ENCODE measurements at regions not wholly inside any gene's neighbourhood (a gene's known extent, or its start where the extent isn't known, plus 50 kb on each side); places are given as distances from the start of the nearest gene placed in this dataset.
"Not testable (repeated sequence)": the region's sequence is repeated elsewhere in the genome, so short reads cannot be mapped to it uniquely, and the experiment has no call there.

DNA sequence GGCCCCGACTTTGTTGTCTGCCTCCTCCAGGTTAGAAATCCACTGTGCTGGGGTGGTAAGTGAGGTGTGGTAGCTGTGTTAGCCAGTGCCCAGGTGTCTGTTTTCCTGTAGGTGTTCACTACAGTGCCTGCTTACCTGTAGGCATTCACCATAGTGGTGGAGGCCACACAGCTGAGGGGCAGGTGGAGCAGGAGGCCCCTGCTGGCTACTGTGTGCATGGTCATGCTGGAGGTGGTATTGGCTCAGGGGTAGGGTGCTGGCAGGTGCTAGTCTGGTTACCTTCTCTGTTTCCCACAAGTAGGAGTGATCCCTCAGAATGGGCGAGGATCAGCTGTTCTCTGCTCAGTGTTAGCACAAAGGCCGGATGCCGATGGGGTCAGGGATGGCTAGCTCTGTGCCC lies 217.3 kb downstream of the SYT10 start:
- no peak overlapping the region for H3K27ac Mint-ChIP-seq
- peaks cover 22 to 34% (median 23%) of the 10 kb centered on the region in 3 donors for H3K9me3 Mint-ChIP-seq
- no peak for DNase-seq
- H3K36me3 Mint-ChIP-seq = no peaks in the 10 kb centered on the region
- H3K4me1 ChIP-seq (ENCODE audit: control insufficient read depth in 1 of 2, extremely low read depth in 1 of 2, insufficient read depth in 2 of 2, low read length in 2 of 2) = no peaks in the 10 kb centered on the region
- no peak for ATAC-seq (replicated peaks in 1 of 4)
- 84% methylated on average over 4 of the region's 4 CpGs for WGBS (ENCODE audit: insufficient coverage)
- H3K36me3 ChIP-seq (ENCODE audit: control insufficient read depth in 2 of 2, extremely low read depth in 1 of 2, insufficient read depth in 1 of 2, low read length in 1 of 2) = no peaks in the 10 kb centered on the region
- ChIA-PET CTCF (no interaction called here), POLR2A (no interaction called here)
- H3K4me3 ChIP-seq (ENCODE audit: control insufficient read depth in 1 of 2, extremely low read depth in 1 of 2, low read length in 1 of 2) = no peak overlapping the region
- no peaks in the 10 kb centered on the region for H3K4me1 Mint-ChIP-seq
- H3K27ac ChIP-seq (ENCODE audit: low read length) = no peak overlapping the region
- H3K27me3 Mint-ChIP-seq = no peaks in the 10 kb centered on the region
- no peak overlapping the region for H3K4me3 Mint-ChIP-seq
- peaks cover 0 to 9% of the 10 kb centered on the region in 2 experiments for H3K27me3 ChIP-seq (replicated peaks in 1 of 2; ENCODE audit: control insufficient read depth in 2 of 2, extremely low read depth in 1 of 2, insufficient read depth in 2 of 2, low read length in 1 of 2)
- H3K9me3 ChIP-seq = peaks cover 3% of the 10 kb centered on the region

DNA sequence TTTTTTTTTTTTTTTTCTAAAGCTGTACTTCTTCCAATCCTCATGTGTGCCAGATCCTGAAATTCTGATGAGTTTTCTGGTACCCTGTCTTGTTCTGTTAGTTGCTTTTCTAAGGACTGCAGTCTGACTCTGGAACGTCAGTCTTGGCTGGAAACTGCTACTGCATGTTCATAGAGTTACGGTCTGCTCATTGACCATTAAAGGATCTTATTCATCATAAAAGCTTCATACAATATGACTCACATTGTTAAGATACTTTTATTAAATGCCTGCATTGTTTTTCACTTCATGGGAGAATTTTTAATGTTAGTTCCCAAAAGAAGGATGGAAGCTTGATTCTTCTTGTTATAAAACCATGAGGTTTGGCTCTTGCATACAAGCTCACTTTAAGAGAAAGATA lies 233.6 kb downstream of the SYT10 start:
- no peaks in the 10 kb centered on the region for H3K4me1 Mint-ChIP-seq
- Histone ChIP-seq H3K4me1 (ENCODE audit: control insufficient read depth in 1 of 2, extremely low read depth in 1 of 2, insufficient read depth in 2 of 2, low read length in 2 of 2) (no peaks in the 10 kb centered on the region), H3K9me3 (peaks cover 2% of the 10 kb centered on the region), H3K27me3 (replicated peaks in 1 of 2; ENCODE audit: control insufficient read depth in 2 of 2, extremely low read depth in 1 of 2, insufficient read depth in 2 of 2, low read length in 1 of 2) (no peaks in the 10 kb centered on the region), H3K4me3 (ENCODE audit: control insufficient read depth in 1 of 2, extremely low read depth in 1 of 2, low read length in 1 of 2) (no peak overlapping the region), H3K27ac (ENCODE audit: low read length) (no peak overlapping the region), H3K36me3 (ENCODE audit: control insufficient read depth in 2 of 2, extremely low read depth in 1 of 2, insufficient read depth in 1 of 2, low read length in 1 of 2) (no peaks in the 10 kb centered on the region)
- no peak overlapping the region for H3K27ac Mint-ChIP-seq
- DNase-seq = no peak
- WGBS (ENCODE audit: insufficient coverage) = no CpG with 5 or more reads among the region's 2 CpGs
- POLR2A ChIA-PET = interaction anchor here in 1 of 2 donors (0.6 kb wide), 1 partner anchor 325 kb away, joined by 6 read pairs; no protein-coding TSS in a partner anchor
- CTCF ChIA-PET = no interaction called here
- peaks cover 1 to 10% (median 2%) of the 10 kb centered on the region in 3 donors for H3K9me3 Mint-ChIP-seq
- ATAC-seq (replicated peaks in 1 of 4) = no peak
- no peaks in the 10 kb centered on the region for H3K27me3 Mint-ChIP-seq
- H3K36me3 Mint-ChIP-seq = no peaks in the 10 kb centered on the region
- no peak overlapping the region for H3K4me3 Mint-ChIP-seq

DNA sequence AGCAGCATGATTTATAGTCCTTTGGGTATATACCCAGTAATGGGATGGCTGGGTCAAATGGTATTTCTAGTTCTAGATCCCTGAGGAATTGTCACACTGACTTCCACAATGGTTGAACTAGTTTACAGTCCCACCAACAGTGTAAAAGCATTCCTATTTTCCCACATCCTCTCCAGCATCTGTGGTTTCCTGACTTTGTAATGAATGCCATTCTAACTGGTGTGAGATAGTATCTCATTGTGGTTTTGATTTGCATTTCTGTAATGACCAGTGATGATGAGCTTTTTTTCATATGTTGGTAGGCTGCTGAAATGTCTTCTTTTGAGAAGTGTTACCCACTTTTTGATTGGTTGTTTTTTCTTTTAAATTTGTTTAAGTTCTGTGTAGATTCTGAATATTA lies 245.2 kb downstream of the SYT10 start:
- H3K27ac Mint-ChIP-seq; H3K4me1 ChIP-seq (ENCODE audit: control insufficient read depth in 1 of 2, extremely low read depth in 1 of 2, insufficient read depth in 2 of 2, low read length in 2 of 2); H3K4me3 ChIP-seq (ENCODE audit: control insufficient read depth in 1 of 2, extremely low read depth in 1 of 2, low read length in 1 of 2); H3K27ac ChIP-seq (ENCODE audit: low read length); H3K36me3 ChIP-seq (ENCODE audit: control insufficient read depth in 2 of 2, extremely low read depth in 1 of 2, insufficient read depth in 1 of 2, low read length in 1 of 2); H3K4me1 Mint-ChIP-seq; ATAC-seq (replicated peaks in 1 of 4); H3K4me3 Mint-ChIP-seq; H3K27me3 Mint-ChIP-seq; H3K36me3 Mint-ChIP-seq; H3K9me3 ChIP-seq; DNase-seq; H3K27me3 ChIP-seq (replicated peaks in 1 of 2; ENCODE audit: control insufficient read depth in 2 of 2, extremely low read depth in 1 of 2, insufficient read depth in 2 of 2, low read length in 1 of 2); POLR2A ChIA-PET; CTCF ChIA-PET: not testable (repeated sequence)
- peaks cover 21 to 41% (median 34%) of the 10 kb centered on the region in 3 donors for H3K9me3 Mint-ChIP-seq

DNA sequence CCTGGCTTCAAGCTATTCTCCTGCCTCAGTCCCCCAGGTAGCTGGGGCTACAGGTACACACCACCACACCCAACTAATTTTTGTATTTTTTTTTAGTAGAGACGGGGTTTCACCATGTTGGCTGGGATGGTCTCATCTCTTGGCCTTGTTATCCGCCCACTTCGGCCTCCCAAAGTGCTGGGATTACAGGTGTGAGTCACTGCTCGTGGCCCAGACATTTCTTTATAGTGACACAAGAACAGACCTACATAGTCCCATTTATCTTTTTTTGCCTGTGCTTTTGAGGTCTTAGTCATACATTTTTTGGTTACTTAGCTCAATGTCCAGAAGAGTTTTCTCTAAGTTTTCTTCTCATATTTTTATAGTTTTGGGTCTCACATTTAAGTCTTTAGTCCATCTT lies 247.4 kb downstream of the SYT10 start:
- Mint-ChIP-seq H3K27me3 (no peaks in the 10 kb centered on the region), H3K36me3 (no peaks in the 10 kb centered on the region), H3K27ac (no peak overlapping the region), H3K4me3 (no peak overlapping the region), H3K9me3 (peaks cover 16 to 37% (median 31%) of the 10 kb centered on the region in 3 donors), H3K4me1 (no peaks in the 10 kb centered on the region)
- POLR2A ChIA-PET = no interaction called here
- CTCF ChIA-PET = no interaction called here
- no peaks in the 10 kb centered on the region for H3K27me3 ChIP-seq (replicated peaks in 1 of 2; ENCODE audit: control insufficient read depth in 2 of 2, extremely low read depth in 1 of 2, insufficient read depth in 2 of 2, low read length in 1 of 2)
- H3K9me3 ChIP-seq = no peaks in the 10 kb centered on the region
- H3K36me3 ChIP-seq (ENCODE audit: control insufficient read depth in 2 of 2, extremely low read depth in 1 of 2, insufficient read depth in 1 of 2, low read length in 1 of 2) = no peaks in the 10 kb centered on the region
- H3K27ac ChIP-seq (ENCODE audit: low read length) = no peak overlapping the region
- DNase-seq (no peak), ATAC-seq (replicated peaks in 1 of 4) (no peak)
- 76% methylated on average over 3 of the region's 4 CpGs for WGBS (ENCODE audit: insufficient coverage)
- H3K4me3 ChIP-seq (ENCODE audit: control insufficient read depth in 1 of 2, extremely low read depth in 1 of 2, low read length in 1 of 2) = no peak overlapping the region
- H3K4me1 ChIP-seq (ENCODE audit: control insufficient read depth in 1 of 2, extremely low read depth in 1 of 2, insufficient read depth in 2 of 2, low read length in 2 of 2) = no peaks in the 10 kb centered on the region

DNA sequence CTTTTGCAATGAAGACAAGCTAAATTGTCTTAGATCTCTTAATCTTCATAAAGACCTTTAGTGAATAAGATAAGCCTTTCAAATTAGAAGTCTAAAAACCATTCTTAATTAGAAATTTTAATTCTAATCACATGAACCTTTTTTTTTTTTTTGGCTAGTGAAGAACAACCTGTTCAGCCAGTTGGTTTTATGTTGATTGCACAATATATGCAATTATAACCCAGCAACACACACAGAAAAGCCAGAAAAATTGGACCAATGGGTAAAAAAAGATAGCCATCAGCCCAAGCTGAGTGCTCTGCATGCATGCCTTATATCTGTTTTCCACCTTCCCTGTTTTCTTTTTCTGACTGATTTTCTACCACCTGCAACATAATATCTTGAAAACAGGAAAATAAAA lies 252.2 kb downstream of the SYT10 start:
- Histone ChIP-seq H3K9me3 (peaks cover 2% of the 10 kb centered on the region), H3K36me3 (ENCODE audit: control insufficient read depth in 2 of 2, extremely low read depth in 1 of 2, insufficient read depth in 1 of 2, low read length in 1 of 2) (no peaks in the 10 kb centered on the region), H3K27me3 (replicated peaks in 1 of 2; ENCODE audit: control insufficient read depth in 2 of 2, extremely low read depth in 1 of 2, insufficient read depth in 2 of 2, low read length in 1 of 2) (no peaks in the 10 kb centered on the region), H3K27ac (ENCODE audit: low read length) (no peak overlapping the region), H3K4me1 (ENCODE audit: control insufficient read depth in 1 of 2, extremely low read depth in 1 of 2, insufficient read depth in 2 of 2, low read length in 2 of 2) (no peaks in the 10 kb centered on the region), H3K4me3 (ENCODE audit: control insufficient read depth in 1 of 2, extremely low read depth in 1 of 2, low read length in 1 of 2) (no peak overlapping the region)
- H3K27me3 Mint-ChIP-seq = no peaks in the 10 kb centered on the region
- H3K36me3 Mint-ChIP-seq = no peaks in the 10 kb centered on the region
- H3K9me3 Mint-ChIP-seq = peaks cover 14 to 21% (median 20%) of the 10 kb centered on the region in 3 donors
- H3K27ac Mint-ChIP-seq = no peak overlapping the region
- no peaks in the 10 kb centered on the region for H3K4me1 Mint-ChIP-seq
- ATAC-seq (replicated peaks in 1 of 4) = no peak
- no peak overlapping the region for H3K4me3 Mint-ChIP-seq
- no peak for DNase-seq
- POLR2A ChIA-PET = no interaction called here
- CTCF ChIA-PET = no interaction called here

DNA sequence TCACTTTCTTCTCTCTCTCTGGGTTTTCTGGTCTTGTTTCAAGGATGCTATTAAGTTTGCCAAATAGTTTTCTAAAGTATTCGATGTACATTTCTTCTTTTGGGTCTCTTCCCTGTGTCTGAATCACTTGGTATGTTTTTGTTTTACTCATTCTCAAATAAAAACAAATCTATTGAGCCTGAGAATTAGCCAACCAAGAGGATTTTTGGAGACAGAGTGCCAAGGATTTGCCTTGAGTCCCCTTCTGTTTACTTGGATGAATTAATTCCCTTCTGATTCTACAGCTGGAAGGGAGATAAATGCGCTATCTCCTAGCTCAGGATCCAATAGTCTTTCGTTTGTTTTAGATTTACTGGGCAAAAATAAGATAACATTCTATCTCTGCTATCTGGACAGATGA lies 255.5 kb downstream of the SYT10 start:
- ATAC-seq (replicated peaks in 1 of 4) (no peak), DNase-seq (no peak)
- Mint-ChIP-seq H3K4me1 (no peaks in the 10 kb centered on the region), H3K27me3 (no peaks in the 10 kb centered on the region), H3K9me3 (peaks cover 10 to 20% (median 19%) of the 10 kb centered on the region in 3 donors), H3K27ac (no peak overlapping the region), H3K36me3 (no peaks in the 10 kb centered on the region), H3K4me3 (no peak overlapping the region)
- no peaks in the 10 kb centered on the region for H3K27me3 ChIP-seq (replicated peaks in 1 of 2; ENCODE audit: control insufficient read depth in 2 of 2, extremely low read depth in 1 of 2, insufficient read depth in 2 of 2, low read length in 1 of 2)
- CTCF ChIA-PET = no interaction called here
- POLR2A ChIA-PET = no interaction called here
- 60% methylated on average over 1 of the region's 3 CpGs for WGBS (ENCODE audit: insufficient coverage)
- no peaks in the 10 kb centered on the region for H3K36me3 ChIP-seq (ENCODE audit: control insufficient read depth in 2 of 2, extremely low read depth in 1 of 2, insufficient read depth in 1 of 2, low read length in 1 of 2)
- H3K27ac ChIP-seq (ENCODE audit: low read length) = no peak overlapping the region
- H3K9me3 ChIP-seq = peaks cover 4% of the 10 kb centered on the region
- H3K4me3 ChIP-seq (ENCODE audit: control insufficient read depth in 1 of 2, extremely low read depth in 1 of 2, low read length in 1 of 2) = no peak overlapping the region
- H3K4me1 ChIP-seq (ENCODE audit: control insufficient read depth in 1 of 2, extremely low read depth in 1 of 2, insufficient read depth in 2 of 2, low read length in 2 of 2) = no peaks in the 10 kb centered on the region

DNA sequence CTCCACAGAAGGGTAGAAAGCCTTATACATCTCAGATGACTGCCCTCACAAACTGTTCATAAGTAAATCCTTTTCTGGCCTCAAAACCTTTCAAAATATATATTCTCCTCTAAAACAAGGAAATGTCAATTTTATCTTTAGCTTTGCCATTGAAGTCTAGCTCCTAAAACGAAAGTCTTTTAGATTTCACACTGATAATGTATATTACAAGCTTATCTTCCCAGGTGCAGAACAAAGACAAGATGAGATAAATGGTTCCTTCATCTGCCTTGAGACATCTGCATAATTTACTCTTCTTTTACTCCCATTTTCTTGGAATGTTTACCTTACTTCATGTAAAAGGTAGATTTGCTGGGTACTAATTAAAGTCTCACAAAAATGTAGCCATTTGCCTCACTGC lies 257.1 kb downstream of the SYT10 start:
- Mint-ChIP-seq H3K27ac (no peak overlapping the region), H3K27me3 (no peaks in the 10 kb centered on the region), H3K36me3 (no peaks in the 10 kb centered on the region), H3K4me3 (no peak overlapping the region), H3K4me1 (no peaks in the 10 kb centered on the region), H3K9me3 (peaks cover 10 to 20% (median 19%) of the 10 kb centered on the region in 3 donors)
- ATAC-seq (replicated peaks in 1 of 4) (no peak), DNase-seq (no peak)
- no peaks in the 10 kb centered on the region for H3K4me1 ChIP-seq (ENCODE audit: control insufficient read depth in 1 of 2, extremely low read depth in 1 of 2, insufficient read depth in 2 of 2, low read length in 2 of 2)
- no peaks in the 10 kb centered on the region for H3K27me3 ChIP-seq (replicated peaks in 1 of 2; ENCODE audit: control insufficient read depth in 2 of 2, extremely low read depth in 1 of 2, insufficient read depth in 2 of 2, low read length in 1 of 2)
- H3K4me3 ChIP-seq (ENCODE audit: control insufficient read depth in 1 of 2, extremely low read depth in 1 of 2, low read length in 1 of 2) = no peak overlapping the region
- no CpG with 5 or more reads among the region's 1 CpG for WGBS (ENCODE audit: insufficient coverage)
- no peaks in the 10 kb centered on the region for H3K36me3 ChIP-seq (ENCODE audit: control insufficient read depth in 2 of 2, extremely low read depth in 1 of 2, insufficient read depth in 1 of 2, low read length in 1 of 2)
- no peak overlapping the region for H3K27ac ChIP-seq (ENCODE audit: low read length)
- ChIA-PET CTCF (no interaction called here), POLR2A (no interaction called here)
- H3K9me3 ChIP-seq = peaks cover 4% of the 10 kb centered on the region

All from T-cell (primary cell).